ENCODE measurements at regions not wholly inside any gene's neighbourhood (a gene's known extent, or its start where the extent isn't known, plus 50 kb on each side); places are given as distances from the start of the nearest gene placed in this dataset.

- H3K79me2 ChIP-seq (replicated peaks; ENCODE audit: insufficient read depth, low read length), result no peaks in the 10 kb centered on the region
- H3K9me3 ChIP-seq (ENCODE audit: low read length), result no peaks in the 10 kb centered on the region
- TF ChIP-seq EZH2 (IDR thresholded peaks at IDR 0.05; ENCODE audit: borderline replicate concordance, insufficient read depth, low read length, poor library complexity, severe bottlenecking) (no peak), MXI1 (conservative IDR thresholded peaks at IDR 0.05; ENCODE audit: poor library complexity, severe bottlenecking) (no peak), REST (IDR thresholded peaks at IDR 0.05; ENCODE audit: borderline replicate concordance) (no peak), POLR2AphosphoS5 (IDR thresholded peaks at IDR 0.05) (no peak), TAF1 (IDR thresholded peaks at IDR 0.05; ENCODE audit: low read depth) (no peak), EP300 (conservative IDR thresholded peaks at IDR 0.05; ENCODE audit: poor library complexity, severe bottlenecking) (no peak), RAD21 (conservative IDR thresholded peaks at IDR 0.05) (no peak), CTCF (IDR thresholded peaks at IDR 0.05; ENCODE audit: poor library complexity, severe bottlenecking) (no peak), SMC3 (conservative IDR thresholded peaks at IDR 0.05; ENCODE audit: poor library complexity) (no peak)
- no peaks in the 10 kb centered on the region for H3K9me2 ChIP-seq (ENCODE audit: insufficient read depth, low read length)
- no peak overlapping the region for H3K4me3 ChIP-seq (ENCODE audit: low read length)
- H3K4me2 ChIP-seq (ENCODE audit: low read length), result no peak overlapping the region
- no peak overlapping the region for H3K9ac ChIP-seq (ENCODE audit: low read length)
- H3K27me3 ChIP-seq (ENCODE audit: insufficient read depth, low read depth, low read length), result no peaks in the 10 kb centered on the region
- H3K27ac ChIP-seq (ENCODE audit: low read length), result no peak overlapping the region
- no peaks in the 10 kb centered on the region for H3F3A ChIP-seq (ENCODE audit: insufficient read depth, low read length, poor library complexity, severe bottlenecking)
- H2AFZ ChIP-seq (ENCODE audit: low read depth, low read length), result no peak overlapping the region
- no peaks in the 10 kb centered on the region for H4K20me1 ChIP-seq (ENCODE audit: insufficient read depth)
- H3K36me3 ChIP-seq (ENCODE audit: insufficient read depth, low read length), result no peaks in the 10 kb centered on the region
These were observed 83.6 kb downstream of the LBH start for GRCh38 chr2:30314981-30315380.

GRCh38 chr2:30315391-30316063 lies 84.2 kb downstream of the LBH start:
- Histone ChIP-seq H3K9ac (ENCODE audit: low read length) (no peak overlapping the region), H3K36me3 (ENCODE audit: insufficient read depth, low read length) (no peaks in the 10 kb centered on the region), H3K4me3 (ENCODE audit: low read length) (no peak overlapping the region), H3K9me2 (ENCODE audit: insufficient read depth, low read length) (no peaks in the 10 kb centered on the region), H2AFZ (ENCODE audit: low read depth, low read length) (no peak overlapping the region), H3K79me2 (replicated peaks; ENCODE audit: insufficient read depth, low read length) (no peaks in the 10 kb centered on the region), H3K27me3 (ENCODE audit: insufficient read depth, low read depth, low read length) (no peaks in the 10 kb centered on the region), H3K27ac (ENCODE audit: low read length) (no peak overlapping the region), H3K9me3 (ENCODE audit: low read length) (no peaks in the 10 kb centered on the region), H3F3A (ENCODE audit: insufficient read depth, low read length, poor library complexity, severe bottlenecking) (no peaks in the 10 kb centered on the region), H3K4me2 (ENCODE audit: low read length) (no peak overlapping the region), H4K20me1 (ENCODE audit: insufficient read depth) (no peaks in the 10 kb centered on the region)
- TF ChIP-seq MXI1 (conservative IDR thresholded peaks at IDR 0.05; ENCODE audit: poor library complexity, severe bottlenecking) (no peak), EZH2 (IDR thresholded peaks at IDR 0.05; ENCODE audit: borderline replicate concordance, insufficient read depth, low read length, poor library complexity, severe bottlenecking) (no peak), REST (IDR thresholded peaks at IDR 0.05; ENCODE audit: borderline replicate concordance) (no peak), CTCF (IDR thresholded peaks at IDR 0.05; ENCODE audit: poor library complexity, severe bottlenecking) (no peak), POLR2AphosphoS5 (IDR thresholded peaks at IDR 0.05) (no peak), SMC3 (conservative IDR thresholded peaks at IDR 0.05; ENCODE audit: poor library complexity) (no peak), TAF1 (IDR thresholded peaks at IDR 0.05; ENCODE audit: low read depth) (no peak), RAD21 (conservative IDR thresholded peaks at IDR 0.05) (no peak), EP300 (conservative IDR thresholded peaks at IDR 0.05; ENCODE audit: poor library complexity, severe bottlenecking) (no peak)
